Stimulated activated CD8-positive, alpha-beta memory T cell treated with anti-CD3 and anti-CD28 coated beads, Interleukin-12 subunit alpha, Interleukin-12 subunit beta, amount 100 ng/mL, for 1 hour (primary cell): ENCODE measurements at regions not wholly inside any gene's neighbourhood (a gene's known extent, or its start where the extent isn't known, plus 50 kb on each side); places are given as distances from the start of the nearest gene placed in this dataset.

Source experiments
- DNase-seq: peaks from one replicate; pipeline ENCODE4 v3.0.0-alpha.2; 2020; ENCODE audit warnings: low read depth

DNA sequence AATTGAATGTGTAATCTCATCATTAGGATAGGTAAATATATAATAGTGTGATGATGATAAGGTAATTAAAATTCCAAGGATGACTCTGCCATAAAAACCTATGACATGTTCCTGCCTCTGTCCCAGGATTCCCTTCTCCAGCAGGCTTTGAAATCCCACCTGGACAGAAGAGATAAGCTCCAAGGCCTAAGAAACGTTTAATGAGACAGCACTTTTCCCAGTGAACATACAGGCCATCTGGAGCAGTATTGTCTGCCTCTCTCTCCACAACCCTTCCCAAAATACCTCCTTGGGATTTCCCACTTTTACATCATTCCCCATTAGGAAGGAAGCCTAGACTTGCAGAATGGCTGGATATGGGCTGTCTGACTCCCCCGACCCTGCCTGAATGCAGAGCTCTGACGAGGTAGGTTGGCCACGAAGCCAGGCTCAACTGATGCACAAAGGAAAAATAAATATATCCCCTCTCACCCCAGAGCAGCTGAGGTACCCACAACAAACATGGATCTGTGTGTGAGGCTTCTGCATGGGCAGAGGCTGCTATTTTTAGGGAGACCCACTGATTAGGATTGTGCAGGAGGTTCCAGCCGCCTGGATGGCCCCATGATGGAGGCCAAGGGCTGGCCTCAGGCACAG, 71.0 kb downstream of the TMPRSS5 start:
- DNase-seq, result no peak

DNA sequence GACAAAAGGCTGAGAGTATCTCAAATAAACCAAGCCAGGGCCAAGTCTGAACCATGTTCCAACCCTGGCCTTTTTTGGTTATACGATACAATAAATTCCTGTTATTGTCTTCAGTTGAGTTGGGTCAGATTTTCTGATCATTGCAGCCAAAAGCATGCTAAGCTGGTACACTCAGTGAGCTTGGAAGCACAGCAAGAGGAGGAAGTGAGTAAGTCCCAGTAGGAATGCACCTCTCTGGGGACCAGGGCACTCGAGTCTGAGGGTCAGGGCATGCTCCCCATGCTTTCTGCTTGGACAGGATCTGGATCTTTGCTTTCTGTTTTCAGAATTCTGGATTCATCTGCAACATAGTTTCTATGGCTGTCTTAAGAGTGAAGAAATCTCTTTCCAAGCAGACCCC, 73.1 kb downstream of the TMPRSS5 start:
- no peak for DNase-seq

- no peak for DNase-seq
These were observed 76.5 kb downstream of the TMPRSS5 start for GRCh38 chr11:113629562-113629961.

- DNase-seq, result no peak
These were observed 77.2 kb downstream of the TMPRSS5 start for GRCh38 chr11:113628912-113629311.

- no peak for DNase-seq
These were observed 78.2 kb downstream of the TMPRSS5 start for GRCh38 chr11:113627946-113628345.

DNA sequence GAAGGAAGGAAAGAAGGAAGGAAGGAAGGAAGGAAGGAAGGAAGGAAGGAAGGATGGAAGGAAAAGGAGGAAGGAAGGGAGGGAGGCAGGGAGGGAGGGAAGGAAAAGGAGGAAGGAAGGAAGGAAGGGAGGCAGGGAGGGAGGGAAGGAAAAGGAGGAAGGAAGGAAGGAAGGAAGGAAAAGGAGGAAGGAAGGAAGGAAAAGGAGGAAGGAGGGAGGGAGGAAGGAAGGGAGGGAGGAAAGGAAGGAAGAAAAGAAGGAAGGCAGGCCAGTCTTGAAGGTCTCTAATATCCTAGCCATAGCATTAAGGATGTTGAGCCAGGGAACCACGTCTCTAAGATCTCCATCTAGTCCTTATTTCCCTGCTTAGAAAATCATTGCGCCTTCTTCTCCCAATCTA, 78.8 kb downstream of the TMPRSS5 start:
- no peak for DNase-seq

- DNase-seq, result no peak
These were observed 79.4 kb downstream of the TMPRSS5 start for GRCh38 chr11:113626736-113627135.

- DNase-seq, result no peak
These were observed 83.0 kb downstream of the TMPRSS5 start for GRCh38 chr11:113623114-113623513.

DNA sequence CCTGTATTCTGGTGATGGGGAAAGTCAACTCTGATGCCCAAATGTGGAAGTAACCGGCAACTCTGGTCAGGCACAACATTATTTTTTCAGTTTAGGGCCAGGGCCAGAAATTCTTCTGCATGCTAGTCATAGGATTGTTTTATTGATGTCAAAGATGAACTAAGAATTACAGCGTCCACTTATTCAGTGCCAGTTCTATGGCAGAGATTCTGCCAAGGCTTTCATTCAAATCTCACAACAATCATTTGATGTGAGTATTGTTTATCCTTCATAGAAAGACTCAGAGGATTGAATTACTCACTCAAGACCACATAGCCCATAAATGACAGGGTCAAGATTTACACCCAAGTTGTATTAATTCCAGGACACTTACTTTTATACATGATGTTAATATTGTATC, 87.7 kb downstream of the TMPRSS5 start:
- DNase-seq, result no peak

- no peak for DNase-seq
These were observed 90.3 kb downstream of the TMPRSS5 start for GRCh38 chr11:113615773-113616172.

DNA sequence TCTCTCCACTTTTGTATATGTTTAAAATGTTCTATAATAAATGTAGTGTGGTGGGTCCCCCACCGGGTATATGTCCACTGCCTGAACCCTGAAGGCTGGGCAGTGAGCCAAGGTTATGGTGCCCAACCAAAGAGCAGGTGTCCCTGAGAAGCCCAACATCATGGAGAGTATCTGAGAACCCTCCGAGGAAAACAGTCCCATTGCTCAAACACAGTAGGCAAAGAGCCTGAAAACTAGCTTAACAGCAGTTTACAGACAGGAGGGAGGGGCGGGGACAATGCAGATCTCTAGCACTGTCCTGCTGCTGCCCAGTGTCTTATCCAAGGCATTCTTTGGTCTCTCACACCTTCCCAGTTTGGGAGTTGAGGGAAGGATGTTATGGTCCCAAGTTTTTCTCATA, 91.0 kb downstream of the TMPRSS5 start:
- DNase-seq, result no peak

DNA sequence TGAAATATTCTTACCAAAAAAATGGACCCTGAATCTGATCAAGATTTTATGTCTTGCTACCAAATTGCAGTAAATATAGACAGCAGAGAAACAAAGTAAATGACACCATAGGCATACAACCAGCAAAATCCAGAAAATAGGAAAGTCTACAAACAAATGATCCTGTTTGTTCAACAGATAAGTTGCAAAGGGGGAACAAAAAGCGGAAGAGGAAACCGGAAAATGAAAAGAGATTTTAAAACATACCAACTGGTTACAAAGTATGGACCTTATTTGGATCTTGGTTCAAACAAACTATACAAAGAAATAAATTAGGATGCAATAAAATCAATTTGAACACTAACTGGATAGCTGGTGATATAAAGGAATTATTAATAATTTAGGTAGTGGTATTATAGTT, 92.0 kb downstream of the TMPRSS5 start:
- no peak for DNase-seq

GRCh38 chr11:113613619-113614018, 92.5 kb downstream of the TMPRSS5 start:
- no peak for DNase-seq

GRCh38 chr11:113604186-113604585, 101.9 kb downstream of the TMPRSS5 start:
- DNase-seq, result no peak

- no peak for DNase-seq
These were observed 102.6 kb downstream of the TMPRSS5 start for GRCh38 chr11:113603277-113604059.

DNA sequence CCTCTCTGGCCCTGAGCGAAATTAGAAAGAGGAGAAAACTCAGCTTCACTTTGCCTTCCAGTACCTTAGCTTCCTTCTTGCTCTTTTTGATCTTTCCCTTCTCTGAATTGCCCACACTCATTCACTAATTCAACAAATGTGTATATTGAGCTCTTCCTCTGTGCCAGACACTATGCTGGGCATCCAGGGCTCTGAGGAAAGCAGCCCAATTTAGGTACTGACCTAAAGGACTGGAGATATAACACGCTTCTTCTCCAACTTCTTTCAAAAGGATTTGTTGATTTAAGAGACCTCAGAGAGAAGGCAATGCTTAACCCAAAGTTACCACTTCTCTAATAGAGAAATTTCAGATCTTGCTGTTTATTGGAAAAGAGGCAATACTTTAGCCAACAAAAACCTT, 103.6 kb downstream of the TMPRSS5 start:
- DNase-seq, result no peak

- DNase-seq, result no peak
These were observed 109.5 kb downstream of the TMPRSS5 start for GRCh38 chr11:113596658-113597057.

- DNase-seq, result no peak
These were observed 110.1 kb downstream of the TMPRSS5 start for GRCh38 chr11:113595810-113596594.

- DNase-seq, result no peak
These were observed 112.3 kb downstream of the TMPRSS5 start for GRCh38 chr11:113593698-113594308.

- no peak for DNase-seq
These were observed 115.0 kb downstream of the TMPRSS5 start for GRCh38 chr11:113591117-113591516.

DNA sequence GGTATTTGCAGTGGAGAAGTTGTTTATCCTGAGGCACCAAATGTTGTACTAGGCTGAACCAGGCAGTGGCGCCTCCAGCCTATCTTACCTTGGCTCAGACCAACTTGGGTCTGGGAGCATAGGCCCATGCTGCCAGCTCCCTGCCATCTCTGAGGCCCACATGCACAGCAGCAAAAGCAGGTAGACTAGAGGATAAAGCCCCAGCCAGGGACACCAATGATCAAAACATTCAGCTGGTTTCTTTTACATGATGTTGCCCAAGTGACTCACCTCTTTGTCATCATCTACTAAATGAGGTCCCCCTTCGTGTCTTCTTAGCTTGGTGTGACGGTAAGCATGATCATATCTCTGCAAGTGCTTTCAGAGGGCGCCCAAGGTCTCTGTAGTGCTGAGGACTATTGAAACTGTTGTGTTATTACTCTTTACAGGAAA, 112.1 kb upstream of the DRD2 start:
- no peak for DNase-seq

- no peak for DNase-seq
These were observed 109.2 kb upstream of the DRD2 start for GRCh38 chr11:113584371-113584770.

- no peak for DNase-seq
These were observed 106.5 kb upstream of the DRD2 start for GRCh38 chr11:113581713-113582112.
